DOHH2 (cell line): ENCODE measurements at regions not wholly inside any gene's neighbourhood (a gene's known extent, or its start where the extent isn't known, plus 50 kb on each side); places are given as distances from the start of the nearest gene placed in this dataset.

ENCODE experiments used
- H3F3A ChIP-seq: fragments of 200-600 bp; sonication (generic), shearing (Covaris generic); 2 replicates; pipeline ENCODE4 v1.6.0; 2016; ENCODE audit warnings: antibody characterized with exemption, mild to moderate bottlenecking; ENCODE audit not compliant: control insufficient read depth, insufficient read depth
- H3K27ac ChIP-seq: fragments of 200-600 bp; sonication (generic); 2 replicates; pipeline ENCODE4 v1.5.1; 2014; ENCODE audit warnings: low read depth, mild to moderate bottlenecking, low read length, moderate library complexity
- H3K27me3 ChIP-seq: fragments of 200-600 bp; sonication (generic); 2 replicates; pipeline ENCODE4 v1.6.1; 2014; ENCODE audit warnings: mild to moderate bottlenecking, low read length, mixed read lengths; ENCODE audit not compliant: control insufficient read depth
- H3K36me3 ChIP-seq: fragments of 200-600 bp; sonication (generic); 2 replicates; pipeline ENCODE4 v1.6.1; 2014; ENCODE audit warnings: mild to moderate bottlenecking, low read length, moderate library complexity, mixed read lengths; ENCODE audit not compliant: control insufficient read depth
- H3K4me1 ChIP-seq: fragments of 200-600 bp; sonication (generic); 2 replicates; pipeline ENCODE4 v1.6.1; 2014; ENCODE audit warnings: mild to moderate bottlenecking, low read length, mixed read lengths; ENCODE audit not compliant: control insufficient read depth
- H3K4me2 ChIP-seq: fragments of 200-600 bp; sonication (generic); 2 replicates; pipeline ENCODE4 v1.6.0; 2014; ENCODE audit warnings: mild to moderate bottlenecking, low read length, moderate library complexity
- H3K4me3 ChIP-seq: fragments of 200-600 bp; sonication (generic); 2 replicates; pipeline ENCODE4 v1.5.1; 2014; ENCODE audit warnings: mild to moderate bottlenecking, low read length, mixed read lengths
- H3K79me2 ChIP-seq: fragments of 200-600 bp; sonication (generic); 2 replicates; pipeline ENCODE4 v1.6.1; 2014; ENCODE audit warnings: mild to moderate bottlenecking, low read length, mixed read lengths; ENCODE audit not compliant: control insufficient read depth
- H3K9me2 ChIP-seq: fragments of 200-600 bp; sonication (generic); replicated peaks from 2 replicates; pipeline ENCODE4 v1.6.1; 2014; ENCODE audit warnings: mild to moderate bottlenecking, low read length, mixed read lengths; ENCODE audit not compliant: control insufficient read depth
- H3K9me3 ChIP-seq: fragments of 200-600 bp; sonication (generic); 2 replicates; pipeline ENCODE4 v1.6.1; 2014; ENCODE audit warnings: antibody characterized with exemption, low read length, mixed read lengths; ENCODE audit not compliant: control insufficient read depth, insufficient read depth
- H4K20me1 ChIP-seq: fragments of 200-600 bp; sonication (generic); 2 replicates; pipeline ENCODE4 v1.6.0; 2014; ENCODE audit warnings: low read depth, mild to moderate bottlenecking, antibody characterized with exemption, low read length, moderate library complexity; ENCODE audit not compliant: control insufficient read depth, insufficient read depth
- CTCF ChIP-seq: fragments of 200-600 bp; sonication (generic); IDR thresholded peaks from one replicate; pipeline ENCODE4 v1.5.1; 2014; ENCODE audit warnings: antibody characterized with exemption, mild to moderate bottlenecking, low read depth, low read length; ENCODE audit not compliant: poor library complexity, severe bottlenecking
- EZH2phosphoT487 ChIP-seq: fragments of 200-600 bp; sonication (generic); IDR thresholded peaks from 2 replicates; pipeline ENCODE4 v1.6.1; 2017; ENCODE audit warnings: borderline replicate concordance, mild to moderate bottlenecking, antibody characterized with exemption, low read length, moderate library complexity, mixed read lengths

GRCh38 chr2:239550357-239550756, 149.5 kb upstream of the HDAC4 start:
- Histone ChIP-seq H3K9me3 (no peaks in the 10 kb centered on the region), H3K4me1 (no peaks in the 10 kb centered on the region), H3K36me3 (no peaks in the 10 kb centered on the region), H3F3A (no peaks in the 10 kb centered on the region), H4K20me1 (no peaks in the 10 kb centered on the region), H3K4me3 (no peak overlapping the region), H3K4me2 (no peak overlapping the region), H3K79me2 (no peaks in the 10 kb centered on the region), H3K27me3 (no peaks in the 10 kb centered on the region), H3K27ac (no peak overlapping the region), H3K9me2 (no peaks in the 10 kb centered on the region)
- TF ChIP-seq EZH2phosphoT487, result no peak
- no peak for TF ChIP-seq CTCF

- Histone ChIP-seq H3K9me3 (no peaks in the 10 kb centered on the region), H3K4me1 (no peaks in the 10 kb centered on the region), H3K4me3 (no peak overlapping the region), H3K4me2 (no peak overlapping the region), H3K27ac (no peak overlapping the region), H3K27me3 (no peaks in the 10 kb centered on the region), H3F3A (no peaks in the 10 kb centered on the region), H3K79me2 (no peaks in the 10 kb centered on the region), H3K9me2 (no peaks in the 10 kb centered on the region), H4K20me1 (no peaks in the 10 kb centered on the region), H3K36me3 (no peaks in the 10 kb centered on the region)
- no peak for TF ChIP-seq CTCF
- no peak for TF ChIP-seq EZH2phosphoT487
Measured at GRCh38 chr2:239549711-239550255, 149.0 kb upstream of the HDAC4 start.

- H3K9me3 ChIP-seq, result no peaks in the 10 kb centered on the region
- TF ChIP-seq EZH2phosphoT487 (no peak), CTCF (no peak)
- H3K9me2 ChIP-seq, result no peaks in the 10 kb centered on the region
- no peaks in the 10 kb centered on the region for H3K4me1 ChIP-seq
- H3K27me3 ChIP-seq, result no peaks in the 10 kb centered on the region
- H3K4me2 ChIP-seq, result no peak overlapping the region
- no peak overlapping the region for H3K4me3 ChIP-seq
- H3F3A ChIP-seq, result no peaks in the 10 kb centered on the region
- H3K27ac ChIP-seq, result no peak overlapping the region
- H3K79me2 ChIP-seq, result no peaks in the 10 kb centered on the region
- H4K20me1 ChIP-seq, result no peaks in the 10 kb centered on the region
- H3K36me3 ChIP-seq, result no peaks in the 10 kb centered on the region
Measured at GRCh38 chr2:239548965-239549595, 148.3 kb upstream of the HDAC4 start.
